ENCODE measurements at regions not wholly inside any gene's neighbourhood (a gene's known extent, or its start where the extent isn't known, plus 50 kb on each side); places are given as distances from the start of the nearest gene placed in this dataset.

- no peak for DNase-seq
These were observed 511.7 kb upstream of the NOX3 start for GRCh38 chr6:155967322-155967721.

GRCh38 chr6:155964544-155964943, 508.9 kb upstream of the NOX3 start:
- DNase-seq = no peak

GRCh38 chr6:155962276-155962675, 506.6 kb upstream of the NOX3 start:
- no peak for DNase-seq

- no peak for DNase-seq
These were observed 504.4 kb upstream of the NOX3 start for GRCh38 chr6:155959898-155960495.

GRCh38 chr6:155958550-155958949, 502.9 kb upstream of the NOX3 start:
- no peak for DNase-seq

- no peak for DNase-seq
These were observed 499.4 kb upstream of the NOX3 start for GRCh38 chr6:155955038-155955437.

- DNase-seq = no peak
These were observed 498.5 kb upstream of the NOX3 start for GRCh38 chr6:155954149-155954548.

- DNase-seq = no peak
These were observed 493.6 kb upstream of the NOX3 start for GRCh38 chr6:155949256-155949655.

GRCh38 chr6:155946860-155947259, 491.2 kb upstream of the NOX3 start:
- no peak for DNase-seq

- DNase-seq = no peak
These were observed 488.0 kb upstream of the NOX3 start for GRCh38 chr6:155943635-155944034.

- no peak for DNase-seq
These were observed 483.6 kb upstream of the NOX3 start for GRCh38 chr6:155939253-155939652.

- no peak for DNase-seq
These were observed 480.9 kb upstream of the NOX3 start for GRCh38 chr6:155936551-155936950.

- DNase-seq = no peak
These were observed 480.5 kb upstream of the NOX3 start for GRCh38 chr6:155936127-155936526.

- no peak for DNase-seq
These were observed 461.4 kb upstream of the NOX3 start for GRCh38 chr6:155916846-155917624.

GRCh38 chr6:155915651-155916050, 460.0 kb upstream of the NOX3 start:
- DNase-seq = no peak

GRCh38 chr6:155913816-155914215, 458.2 kb upstream of the NOX3 start:
- no peak for DNase-seq

GRCh38 chr6:155909710-155910109, 454.1 kb upstream of the NOX3 start:
- no peak for DNase-seq

GRCh38 chr6:155895641-155896040, 440.0 kb upstream of the NOX3 start:
- no peak for DNase-seq

GRCh38 chr6:155894758-155895157, 439.1 kb upstream of the NOX3 start:
- no peak for DNase-seq

- DNase-seq = no peak
These were observed 438.6 kb upstream of the NOX3 start for GRCh38 chr6:155894262-155894661.

GRCh38 chr6:155890409-155890808, 434.8 kb upstream of the NOX3 start:
- DNase-seq = no peak

GRCh38 chr6:155889410-155889809, 433.8 kb upstream of the NOX3 start:
- DNase-seq = no peak

- no peak for DNase-seq
These were observed 431.8 kb upstream of the NOX3 start for GRCh38 chr6:155887421-155887820.

- no peak for DNase-seq
These were observed 428.1 kb upstream of the NOX3 start for GRCh38 chr6:155883741-155884140.

GRCh38 chr6:155883334-155883731, 427.7 kb upstream of the NOX3 start:
- DNase-seq = no peak

Measured in GF-D8 (cell line).